ENCODE measurements at regions not wholly inside any gene's neighbourhood (a gene's known extent, or its start where the extent isn't known, plus 50 kb on each side); places are given as distances from the start of the nearest gene placed in this dataset.

DNA sequence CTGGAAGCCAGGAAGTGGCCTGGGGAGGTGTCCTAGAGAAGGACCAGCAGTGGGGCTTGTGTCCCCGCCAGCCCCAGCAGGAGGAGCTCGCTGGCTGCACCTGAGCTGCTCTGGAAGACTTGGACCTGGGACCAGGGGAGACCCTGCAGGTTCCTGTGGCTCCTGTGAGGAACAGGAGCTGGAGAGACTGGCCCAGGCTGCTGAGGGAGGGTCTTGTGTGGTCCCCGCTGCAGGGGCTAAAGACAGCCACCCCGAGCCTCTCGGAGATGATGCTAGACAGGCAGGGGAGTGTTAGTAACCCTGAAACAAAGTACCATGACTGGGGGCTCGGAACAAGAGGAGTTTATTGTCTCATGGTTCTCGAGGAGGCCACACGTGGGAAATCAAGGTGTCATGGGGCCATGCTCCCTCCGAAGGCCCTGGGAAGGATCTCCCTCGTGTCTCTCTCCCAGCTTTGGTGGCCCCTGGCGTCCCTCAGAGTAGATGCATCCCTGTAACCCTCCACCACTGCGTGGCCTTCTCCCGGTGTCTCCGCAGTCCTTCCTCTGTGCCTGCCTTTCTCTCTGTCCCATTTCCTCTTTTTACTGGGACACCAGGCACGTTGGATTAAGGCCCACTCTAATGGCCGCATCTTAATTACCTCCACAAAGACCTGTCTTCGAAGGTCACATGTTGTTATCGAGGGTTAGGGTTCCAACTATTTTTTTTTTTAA lies 348.4 kb downstream of the GLRX3 start:
- no peak overlapping the region for H3K27ac ChIP-seq
- no peaks in the 10 kb centered on the region for H3K9me3 ChIP-seq
- H3K9ac ChIP-seq (ENCODE audit: low read depth in 2 of 2, low read length in 2 of 2), result no peak overlapping the region
- no peak for DNase-seq
- TF ChIP-seq, protein P1, sequence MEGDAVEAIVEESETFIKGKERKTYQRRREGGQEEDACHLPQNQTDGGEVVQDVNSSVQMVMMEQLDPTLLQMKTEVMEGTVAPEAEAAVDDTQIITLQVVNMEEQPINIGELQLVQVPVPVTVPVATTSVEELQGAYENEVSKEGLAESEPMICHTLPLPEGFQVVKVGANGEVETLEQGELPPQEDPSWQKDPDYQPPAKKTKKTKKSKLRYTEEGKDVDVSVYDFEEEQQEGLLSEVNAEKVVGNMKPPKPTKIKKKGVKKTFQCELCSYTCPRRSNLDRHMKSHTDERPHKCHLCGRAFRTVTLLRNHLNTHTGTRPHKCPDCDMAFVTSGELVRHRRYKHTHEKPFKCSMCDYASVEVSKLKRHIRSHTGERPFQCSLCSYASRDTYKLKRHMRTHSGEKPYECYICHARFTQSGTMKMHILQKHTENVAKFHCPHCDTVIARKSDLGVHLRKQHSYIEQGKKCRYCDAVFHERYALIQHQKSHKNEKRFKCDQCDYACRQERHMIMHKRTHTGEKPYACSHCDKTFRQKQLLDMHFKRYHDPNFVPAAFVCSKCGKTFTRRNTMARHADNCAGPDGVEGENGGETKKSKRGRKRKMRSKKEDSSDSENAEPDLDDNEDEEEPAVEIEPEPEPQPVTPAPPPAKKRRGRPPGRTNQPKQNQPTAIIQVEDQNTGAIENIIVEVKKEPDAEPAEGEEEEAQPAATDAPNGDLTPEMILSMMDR (IDR thresholded peaks at IDR 0.05), result no peak
- H3K36me3 ChIP-seq, result no peaks in the 10 kb centered on the region
- no peaks in the 10 kb centered on the region for H3K4me1 ChIP-seq
- no peaks in the 10 kb centered on the region for H3K27me3 ChIP-seq
- no peak overlapping the region for H3K4me3 ChIP-seq
- intact Hi-C loops (cut with DNase I), result no loop called here

DNA sequence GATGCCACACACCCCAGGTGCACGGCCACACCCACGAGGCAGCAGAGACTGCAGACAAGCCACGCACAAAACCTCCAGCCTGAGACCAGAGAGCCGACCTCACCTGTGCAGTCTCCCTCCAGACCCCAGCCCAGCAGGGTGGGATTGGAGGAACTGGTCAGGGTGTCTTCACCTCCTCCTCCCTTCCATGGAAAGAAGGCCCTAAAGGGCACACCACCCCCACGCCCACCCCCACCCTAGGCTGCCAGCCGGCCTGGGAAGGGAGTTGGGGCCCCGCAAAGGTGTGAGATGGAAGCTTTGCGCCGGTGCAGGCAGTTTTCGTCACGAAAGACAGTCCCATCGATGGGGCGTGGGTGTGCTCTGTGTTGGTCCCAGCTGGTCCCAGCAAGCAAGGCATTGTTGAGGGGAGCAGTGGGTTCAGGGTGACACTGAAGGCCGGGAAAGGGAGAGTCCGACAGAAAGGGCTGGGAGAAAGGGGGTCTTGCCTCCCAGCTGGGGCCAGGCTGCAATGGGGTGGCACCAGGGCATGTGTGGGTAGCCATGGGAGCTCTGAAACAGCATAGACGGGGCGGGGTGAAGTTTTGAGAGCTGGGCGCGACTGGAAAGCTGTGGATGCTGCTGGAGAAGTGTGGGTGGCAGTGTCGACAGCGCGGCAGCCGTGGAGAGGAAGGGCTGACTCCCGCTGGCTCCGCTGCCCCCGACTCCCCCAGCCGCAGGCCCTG lies 349.2 kb downstream of the GLRX3 start:
- intact Hi-C loops (cut with DNase I), result no loop called here
- Histone ChIP-seq H3K36me3 (no peaks in the 10 kb centered on the region), H3K9ac (ENCODE audit: low read depth in 2 of 2, low read length in 2 of 2) (no peak overlapping the region), H3K4me1 (no peaks in the 10 kb centered on the region), H3K4me3 (no peak overlapping the region), H3K9me3 (no peaks in the 10 kb centered on the region), H3K27me3 (no peaks in the 10 kb centered on the region), H3K27ac (no peak overlapping the region)
- DNase-seq, result no peak
- TF ChIP-seq, protein P1 (IDR thresholded peaks at IDR 0.05), result no peak

- intact Hi-C loops (cut with DNase I), result no loop called here
- DNase-seq, result no peak
These were observed 350.0 kb downstream of the GLRX3 start for GRCh38 chr10:130485958-130486895.

DNA sequence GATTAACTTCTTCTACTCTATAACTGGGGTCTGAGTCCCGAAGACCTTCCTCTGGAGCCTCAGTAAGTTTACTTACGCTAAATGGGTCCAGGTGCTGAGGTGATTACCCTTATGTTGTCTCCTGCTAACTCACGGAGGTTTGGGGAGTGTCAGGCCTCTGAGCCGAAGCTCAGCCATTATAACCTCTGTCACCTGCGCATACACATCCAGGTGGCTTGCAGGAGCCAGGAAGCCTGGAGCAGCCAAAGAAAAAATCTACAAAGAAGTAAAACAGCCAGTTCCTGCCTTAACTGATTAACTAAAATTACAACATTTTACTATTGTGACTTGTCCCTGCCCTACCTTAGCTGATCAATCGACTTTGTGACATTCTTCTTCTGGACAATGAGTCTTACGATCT lies 350.7 kb downstream of the GLRX3 start:
- Histone ChIP-seq H3K36me3 (no peaks in the 10 kb centered on the region), H3K9ac (ENCODE audit: low read depth in 2 of 2, low read length in 2 of 2) (no peak overlapping the region), H3K27me3 (no peaks in the 10 kb centered on the region), H3K4me1 (no peaks in the 10 kb centered on the region), H3K27ac (no peak overlapping the region), H3K9me3 (no peaks in the 10 kb centered on the region), H3K4me3 (no peak overlapping the region)
- TF ChIP-seq, protein P1 (IDR thresholded peaks at IDR 0.05), result no peak
- intact Hi-C loops (cut with DNase I), result no loop called here
- no peak for DNase-seq

More at GRCh38 chr10:130485958-130486895, 350.0 kb downstream of the GLRX3 start:
- no peak overlapping the region for H3K9ac ChIP-seq (ENCODE audit: low read depth in 2 of 2, low read length in 2 of 2)
- H3K9me3 ChIP-seq, result no peaks in the 10 kb centered on the region
- H3K27ac ChIP-seq, result no peak overlapping the region
- TF ChIP-seq, protein P1 (IDR thresholded peaks at IDR 0.05), result no peak
- no peaks in the 10 kb centered on the region for H3K36me3 ChIP-seq
- H3K4me1 ChIP-seq, result no peaks in the 10 kb centered on the region
- H3K27me3 ChIP-seq, result no peaks in the 10 kb centered on the region
- H3K4me3 ChIP-seq, result no peak overlapping the region

DNA sequence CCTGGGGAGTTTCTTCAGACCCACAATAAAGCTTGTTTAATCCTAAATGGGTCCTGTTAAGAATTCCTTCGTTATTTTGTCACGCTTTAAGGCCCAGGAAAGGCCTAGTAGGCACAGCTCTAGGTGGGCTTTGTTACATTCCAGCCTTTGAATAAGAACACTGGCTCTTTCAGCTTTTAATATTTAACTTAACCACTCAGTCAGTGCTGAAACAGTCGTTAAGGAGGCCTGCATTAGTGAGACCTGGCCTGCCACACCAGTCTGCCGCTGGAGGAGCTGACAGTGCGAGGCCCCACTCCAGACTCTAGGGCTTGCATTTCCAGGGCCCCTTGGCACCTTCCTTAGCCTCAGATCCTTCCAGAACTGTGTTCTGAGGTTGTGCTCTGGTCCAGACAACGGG lies 351.4 kb downstream of the GLRX3 start:
- no peaks in the 10 kb centered on the region for H3K27me3 ChIP-seq
- TF ChIP-seq, protein P1 (IDR thresholded peaks at IDR 0.05), result no peak
- no peak overlapping the region for H3K4me3 ChIP-seq
- no peak overlapping the region for H3K27ac ChIP-seq
- H3K9me3 ChIP-seq, result no peaks in the 10 kb centered on the region
- no peaks in the 10 kb centered on the region for H3K36me3 ChIP-seq
- intact Hi-C loops (cut with DNase I), result no loop called here
- no peak overlapping the region for H3K9ac ChIP-seq (ENCODE audit: low read depth in 2 of 2, low read length in 2 of 2)
- no peaks in the 10 kb centered on the region for H3K4me1 ChIP-seq
- DNase-seq, result no peak
